GM23338 (cell line): ENCODE measurements at regions not wholly inside any gene's neighbourhood (a gene's known extent, or its start where the extent isn't known, plus 50 kb on each side); places are given as distances from the start of the nearest gene placed in this dataset.

Experiments
- ATAC-seq: fragments of 200-7000 bp; cut with Tn5 transposase; 3 replicates; pipeline ENCODE4 v1.9.1; 2020
- DNase-seq: peaks from one replicate; pipeline ENCODE4 v3.0.0-alpha.2; 2015; ENCODE audit warnings: low spot score
- H2AFZ ChIP-seq: fragments of 200-600 bp; sonication (generic); 2 replicates; pipeline ENCODE4 v1.8.0; 2016; ENCODE audit warnings: antibody characterized with exemption, mild to moderate bottlenecking, moderate library complexity
- H3F3A ChIP-seq: fragments of 200-600 bp; sonication (generic); replicated peaks from 2 replicates; pipeline ENCODE4 v1.8.0; 2017; ENCODE audit warnings: antibody characterized with exemption, mixed run types, low read depth
- H3K27ac ChIP-seq: fragments of 200-600 bp; sonication (generic); 2 replicates; pipeline ENCODE4 v1.6.1; 2016; ENCODE audit warnings: low read depth
- H3K27me3 ChIP-seq: fragments of 200-600 bp; sonication (generic); 2 replicates; pipeline ENCODE4 v1.8.0; 2016; ENCODE audit warnings: mild to moderate bottlenecking, mixed run types, moderate library complexity; ENCODE audit not compliant: insufficient read depth
- H3K36me3 ChIP-seq: fragments of 200-600 bp; sonication (generic); 2 replicates; pipeline ENCODE4 v1.8.0; 2016; ENCODE audit warnings: mild to moderate bottlenecking; ENCODE audit not compliant: insufficient read depth
- H3K4me1 ChIP-seq: fragments of 200-600 bp; sonication (generic); 2 replicates; pipeline ENCODE4 v1.8.0; 2016; ENCODE audit warnings: mild to moderate bottlenecking, moderate library complexity; ENCODE audit not compliant: insufficient read depth
- H3K4me2 ChIP-seq: fragments of 200-600 bp; sonication (generic); 2 replicates; pipeline ENCODE4 v1.7.1; 2017; ENCODE audit warnings: mixed run types
- H3K4me3 ChIP-seq: fragments of 200-600 bp; sonication (generic); 2 replicates; pipeline ENCODE4 v1.6.1; 2016; ENCODE audit warnings: mixed run types
- H3K79me2 ChIP-seq: fragments of 200-600 bp; sonication (generic); replicated peaks from 2 replicates; pipeline ENCODE4 v1.8.0; 2017; ENCODE audit warnings: mild to moderate bottlenecking; ENCODE audit not compliant: insufficient read depth
- H3K9me2 ChIP-seq: fragments of 200-600 bp; sonication (generic); 2 replicates; pipeline ENCODE4 v1.8.0; 2017; ENCODE audit not compliant: insufficient read depth
- H4K20me1 ChIP-seq: fragments of 200-600 bp; sonication (generic); replicated peaks from 2 replicates; pipeline ENCODE4 v1.8.0; 2017; ENCODE audit warnings: mild to moderate bottlenecking; ENCODE audit not compliant: insufficient read depth
- H3K27ac Mint-ChIP-seq: 2 replicates; pipeline ENCODE4 v1.8.0; 2020; ENCODE audit warnings: inconsistent platforms, mild to moderate bottlenecking, moderate library complexity, mixed read lengths
- H3K27me3 Mint-ChIP-seq: 3 replicates; pipeline ENCODE4 v1.8.0; 2022; ENCODE audit warnings: low read depth, mild to moderate bottlenecking, moderate library complexity, mixed read lengths, inconsistent platforms; ENCODE audit not compliant: insufficient read depth, poor library complexity
- H3K36me3 Mint-ChIP-seq: 3 replicates; pipeline ENCODE4 v1.8.0; 2021; ENCODE audit warnings: low read depth, mild to moderate bottlenecking, inconsistent platforms, moderate library complexity, mixed read lengths
- H3K4me1 Mint-ChIP-seq: 3 replicates; pipeline ENCODE4 v1.8.0; 2020; ENCODE audit warnings: mild to moderate bottlenecking, inconsistent platforms, mixed read lengths
- H3K4me3 Mint-ChIP-seq: 3 replicates; pipeline ENCODE4 v1.8.0; 2021; ENCODE audit warnings: moderate library complexity, mild to moderate bottlenecking, inconsistent platforms, mixed read lengths
- H3K9me3 Mint-ChIP-seq: 3 replicates; pipeline ENCODE4 v1.8.0; 2020; ENCODE audit warnings: moderate library complexity, mild to moderate bottlenecking, inconsistent platforms, mixed read lengths
- CREB1 ChIP-seq: fragments of 250-450 bp; sonication (Bioruptor Pico); IDR thresholded peaks from 2 replicates; pipeline ENCODE4 v1.5.0; 2020; ENCODE audit warnings: low read depth, mild to moderate bottlenecking, moderate library complexity
- CTCF ChIP-seq, 2 experiments: fragments of 200-600 bp in 1 of 2; sonication (generic) in 1 of 2; conservative IDR thresholded peaks; 2 replicates each; pipeline versions ENCODE4 v1.5.1 to v1.6.1; 2016 to 2017; ENCODE audit warnings: antibody characterized with exemption in 2 of 2, low read depth in 2 of 2, mild to moderate bottlenecking in 2 of 2, moderate library complexity in 1 of 2
- EZH2phosphoT487 ChIP-seq: fragments of 200-600 bp; sonication (generic); IDR thresholded peaks from one replicate; pipeline ENCODE4 v1.8.1; 2018; ENCODE audit warnings: antibody characterized with exemption; ENCODE audit not compliant: unreplicated experiment
- JUNB ChIP-seq: IDR thresholded peaks from one replicate; pipeline ENCODE4 v1.6.1; 2016; ENCODE audit warnings: antibody characterized with exemption; ENCODE audit not compliant: unreplicated experiment
- REST ChIP-seq: IDR thresholded peaks from one replicate; pipeline ENCODE4 v1.6.1; 2018; ENCODE audit warnings: antibody characterized with exemption; ENCODE audit not compliant: unreplicated experiment
- STAT1 ChIP-seq: IDR thresholded peaks from one replicate; pipeline ENCODE4 v1.6.1; 2016; ENCODE audit warnings: antibody characterized with exemption; ENCODE audit not compliant: unreplicated experiment
- ZNF331 ChIP-seq: fragments of 250-450 bp; sonication (Bioruptor Pico); IDR thresholded peaks from 2 replicates; pipeline ENCODE4 v1.5.0; 2020; ENCODE audit warnings: low read depth, mild to moderate bottlenecking, moderate library complexity

- ATAC-seq (no peak), DNase-seq (no peak)
- Histone ChIP-seq H3F3A (no peaks in the 10 kb centered on the region), H3K27me3 (no peaks in the 10 kb centered on the region), H3K79me2 (no peaks in the 10 kb centered on the region), H3K4me3 (no peak overlapping the region), H4K20me1 (no peaks in the 10 kb centered on the region), H3K27ac (no peak overlapping the region), H3K9me2 (no peaks in the 10 kb centered on the region), H2AFZ (no peak overlapping the region), H3K36me3 (no peaks in the 10 kb centered on the region), H3K4me1 (peaks cover under 1% of the 10 kb centered on the region; the same call in 1 of the 2 replicates), H3K4me2 (no peak overlapping the region)
- no peak overlapping the region for H3K27ac Mint-ChIP-seq
- TF ChIP-seq CTCF (conservative IDR thresholded peaks at IDR 0.05; ENCODE audit: low read depth in 2 of 2) (no peak), CREB1 (CRISPR knock-in tag) (no peak), REST (no peak), ZNF331 (CRISPR knock-in tag) (no peak), STAT1 (no peak), JUNB (no peak)
- H3K27me3 Mint-ChIP-seq, result peaks cover 2% of the 10 kb centered on the region
- peaks cover 2% of the 10 kb centered on the region; the same call in 2 of the 3 replicates for H3K4me1 Mint-ChIP-seq
- H3K36me3 Mint-ChIP-seq, result peaks cover 5% of the 10 kb centered on the region; the same call in 1 of the 3 replicates
- H3K9me3 Mint-ChIP-seq, result peaks cover 68% of the 10 kb centered on the region
- H3K4me3 Mint-ChIP-seq, result no peak overlapping the region
Measured at GRCh38 chr2:5473635-5474034, 218.5 kb upstream of the SOX11 start.

DNA sequence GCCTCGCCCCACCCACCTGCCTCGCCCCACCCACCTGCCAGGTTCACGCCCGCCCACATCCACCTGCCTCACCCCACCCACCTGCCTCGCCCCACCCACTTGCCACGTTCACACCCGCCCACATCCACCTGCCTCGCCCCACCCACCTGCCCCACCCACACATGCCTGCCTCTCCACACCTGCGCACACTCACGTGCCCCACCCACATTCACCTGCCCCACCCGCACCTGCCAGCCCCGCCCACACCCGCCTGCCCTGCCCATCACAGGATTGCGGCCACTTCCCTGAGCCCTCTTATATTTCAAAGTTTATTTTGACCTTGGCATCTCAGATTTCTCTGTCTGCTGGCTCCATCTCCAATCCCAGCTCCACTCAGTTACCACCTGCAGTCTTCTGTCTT, 217.5 kb upstream of the SOX11 start:
- Mint-ChIP-seq H3K4me3 (no peak overlapping the region), H3K9me3 (peaks cover 61% of the 10 kb centered on the region), H3K27me3 (peaks cover 2% of the 10 kb centered on the region), H3K4me1 (peaks cover 11% of the 10 kb centered on the region; the same call in 2 of the 3 replicates), H3K36me3 (peaks cover 5% of the 10 kb centered on the region; the same call in 1 of the 3 replicates), H3K27ac (no peak overlapping the region)
- H3K4me1 ChIP-seq, result peaks cover 9% of the 10 kb centered on the region
- H4K20me1 ChIP-seq, result no peaks in the 10 kb centered on the region
- H3K4me2 ChIP-seq, result no peak overlapping the region
- no peak for TF ChIP-seq EZH2phosphoT487
- H3K36me3 ChIP-seq, result no peaks in the 10 kb centered on the region
- no peak for ATAC-seq
- H3F3A ChIP-seq, result no peaks in the 10 kb centered on the region
- no peaks in the 10 kb centered on the region for H3K9me2 ChIP-seq
- no peak overlapping the region for H2AFZ ChIP-seq
- H3K27me3 ChIP-seq, result no peaks in the 10 kb centered on the region
- H3K4me3 ChIP-seq, result no peak overlapping the region
- DNase-seq, result no peak
- no peak overlapping the region for H3K27ac ChIP-seq
- H3K79me2 ChIP-seq, result no peaks in the 10 kb centered on the region
